Astrocyte (in vitro differentiated cells and primary cell): ENCODE measurements at regions not wholly inside any gene's neighbourhood (a gene's known extent, or its start where the extent isn't known, plus 50 kb on each side); places are given as distances from the start of the nearest gene placed in this dataset.

Experiments
- DNase-seq: peaks from one replicate; pipeline ENCODE4 v3.0.0-alpha.2; 2010; ENCODE audit warnings: low read depth
- FAIRE-seq: peaks from 2 replicates; lab custom pipeline; 2011; peaks lifted over from hg19 to GRCh38; lab: Jason Lieb, UNC
- H2AFZ ChIP-seq: 2 replicates; pipeline ENCODE4 v1.6.0; 2012; ENCODE audit warnings: low read depth, low read length, inconsistent platforms
- H3K27ac ChIP-seq: 2 replicates; pipeline ENCODE4 v1.5.1; 2011; ENCODE audit warnings: low read depth, low read length, inconsistent platforms
- H3K27me3 ChIP-seq: 2 replicates; pipeline ENCODE4 v1.6.0; 2011; ENCODE audit warnings: low read length, inconsistent platforms; ENCODE audit not compliant: insufficient read depth
- H3K36me3 ChIP-seq: 2 replicates; pipeline ENCODE4 v1.5.1; 2011; ENCODE audit warnings: low read length, inconsistent platforms; ENCODE audit not compliant: insufficient read depth
- H3K4me1 ChIP-seq: 2 replicates; pipeline ENCODE4 v1.5.1; 2011; ENCODE audit warnings: low read length, inconsistent platforms; ENCODE audit not compliant: insufficient read depth
- H3K4me2 ChIP-seq: 2 replicates; pipeline ENCODE4 v1.6.0; 2012; ENCODE audit warnings: low read length, inconsistent platforms
- H3K4me3 ChIP-seq: 2 replicates; pipeline ENCODE4 v1.5.1; 2011; ENCODE audit warnings: low read depth, mild to moderate bottlenecking, low read length, inconsistent platforms; ENCODE audit not compliant: insufficient read depth
- H3K79me2 ChIP-seq: 2 replicates; pipeline ENCODE4 v1.6.0; 2012; ENCODE audit warnings: mild to moderate bottlenecking, low read length, inconsistent platforms; ENCODE audit not compliant: insufficient read depth
- H3K9ac ChIP-seq: 2 replicates; pipeline ENCODE4 v1.6.0; 2012; ENCODE audit warnings: mild to moderate bottlenecking, low read length, inconsistent platforms
- H3K9me3 ChIP-seq: 2 replicates; pipeline ENCODE4 v1.5.1; 2012; ENCODE audit warnings: low read depth, mild to moderate bottlenecking, low read length, inconsistent platforms; ENCODE audit not compliant: insufficient read depth
- H4K20me1 ChIP-seq: 2 replicates; pipeline ENCODE4 v1.6.0; 2012; ENCODE audit warnings: low read length, inconsistent platforms; ENCODE audit not compliant: insufficient read depth
- H3K27ac Mint-ChIP-seq: one replicate; pipeline ENCODE4 v1.8.0; 2021; ENCODE audit warnings: mild to moderate bottlenecking, mixed read lengths; ENCODE audit not compliant: unreplicated experiment
- H3K27me3 Mint-ChIP-seq: one replicate; pipeline ENCODE4 v1.8.0; 2021; ENCODE audit warnings: low read depth, mixed read lengths; ENCODE audit not compliant: unreplicated experiment
- H3K36me3 Mint-ChIP-seq: one replicate; pipeline ENCODE4 v1.8.0; 2021; ENCODE audit warnings: low read depth, mixed read lengths; ENCODE audit not compliant: unreplicated experiment
- H3K4me1 Mint-ChIP-seq: one replicate; pipeline ENCODE4 v1.8.0; 2021; ENCODE audit warnings: low read depth, mixed read lengths; ENCODE audit not compliant: unreplicated experiment
- H3K4me3 Mint-ChIP-seq: one replicate; pipeline ENCODE4 v1.8.0; 2021; ENCODE audit warnings: mild to moderate bottlenecking, moderate library complexity, mixed read lengths; ENCODE audit not compliant: unreplicated experiment
- H3K9me3 Mint-ChIP-seq: one replicate; pipeline ENCODE4 v1.8.0; 2021; ENCODE audit warnings: mild to moderate bottlenecking, mixed read lengths; ENCODE audit not compliant: unreplicated experiment
- EZH2 ChIP-seq: IDR thresholded peaks from 2 replicates; pipeline ENCODE4 v1.6.1; 2012; ENCODE audit warnings: mild to moderate bottlenecking, low read length, inconsistent platforms; ENCODE audit not compliant: insufficient read depth
- TF ChIP-seq, protein P1 (sequence below): IDR thresholded peaks from 2 replicates; pipeline ENCODE4 v1.5.1; 2011; ENCODE audit warnings: low read depth, mild to moderate bottlenecking, inconsistent platforms, low read length, moderate library complexity; ENCODE audit not compliant: insufficient read depth

DNA sequence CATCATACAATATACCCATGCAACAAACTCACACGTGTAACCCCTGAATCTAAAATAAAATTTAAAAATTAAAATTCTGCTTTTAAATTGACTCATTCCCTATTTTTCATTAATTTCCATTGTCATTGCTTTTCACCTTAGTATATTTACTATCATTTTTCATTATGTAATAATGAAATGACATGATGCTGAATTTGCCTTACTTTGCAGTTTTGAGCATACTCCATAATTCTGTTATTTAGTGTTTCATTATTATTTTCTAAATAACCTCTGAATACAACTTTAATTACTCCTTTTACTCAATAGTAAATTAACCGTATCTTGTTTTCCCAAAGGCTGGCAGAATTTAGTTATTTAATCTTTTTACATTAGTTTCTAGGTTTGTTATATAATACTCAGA lies 719.6 kb downstream of the DOK5 start:
- no peaks in the 10 kb centered on the region for H3K4me1 ChIP-seq
- no peak overlapping the region for H3K27ac ChIP-seq
- TF ChIP-seq, protein P1, sequence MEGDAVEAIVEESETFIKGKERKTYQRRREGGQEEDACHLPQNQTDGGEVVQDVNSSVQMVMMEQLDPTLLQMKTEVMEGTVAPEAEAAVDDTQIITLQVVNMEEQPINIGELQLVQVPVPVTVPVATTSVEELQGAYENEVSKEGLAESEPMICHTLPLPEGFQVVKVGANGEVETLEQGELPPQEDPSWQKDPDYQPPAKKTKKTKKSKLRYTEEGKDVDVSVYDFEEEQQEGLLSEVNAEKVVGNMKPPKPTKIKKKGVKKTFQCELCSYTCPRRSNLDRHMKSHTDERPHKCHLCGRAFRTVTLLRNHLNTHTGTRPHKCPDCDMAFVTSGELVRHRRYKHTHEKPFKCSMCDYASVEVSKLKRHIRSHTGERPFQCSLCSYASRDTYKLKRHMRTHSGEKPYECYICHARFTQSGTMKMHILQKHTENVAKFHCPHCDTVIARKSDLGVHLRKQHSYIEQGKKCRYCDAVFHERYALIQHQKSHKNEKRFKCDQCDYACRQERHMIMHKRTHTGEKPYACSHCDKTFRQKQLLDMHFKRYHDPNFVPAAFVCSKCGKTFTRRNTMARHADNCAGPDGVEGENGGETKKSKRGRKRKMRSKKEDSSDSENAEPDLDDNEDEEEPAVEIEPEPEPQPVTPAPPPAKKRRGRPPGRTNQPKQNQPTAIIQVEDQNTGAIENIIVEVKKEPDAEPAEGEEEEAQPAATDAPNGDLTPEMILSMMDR, result no peak
- TF ChIP-seq EZH2, result no peak
- H2AFZ ChIP-seq, result no peak overlapping the region
- Mint-ChIP-seq H3K9me3 (peaks cover 3% of the 10 kb centered on the region), H3K36me3 (no peaks in the 10 kb centered on the region), H3K4me1 (no peaks in the 10 kb centered on the region), H3K27ac (no peak overlapping the region), H3K27me3 (no peaks in the 10 kb centered on the region), H3K4me3 (no peak overlapping the region)
- H3K27me3 ChIP-seq, result no peaks in the 10 kb centered on the region
- no peak overlapping the region for H3K9ac ChIP-seq
- H3K36me3 ChIP-seq, result no peaks in the 10 kb centered on the region
- no peaks in the 10 kb centered on the region for H3K9me3 ChIP-seq
- no peak overlapping the region for H3K4me2 ChIP-seq
- DNase-seq, result no peak
- no peaks in the 10 kb centered on the region for H4K20me1 ChIP-seq
- H3K4me3 ChIP-seq, result no peak overlapping the region
- no peak for FAIRE-seq
- H3K79me2 ChIP-seq, result no peaks in the 10 kb centered on the region

DNA sequence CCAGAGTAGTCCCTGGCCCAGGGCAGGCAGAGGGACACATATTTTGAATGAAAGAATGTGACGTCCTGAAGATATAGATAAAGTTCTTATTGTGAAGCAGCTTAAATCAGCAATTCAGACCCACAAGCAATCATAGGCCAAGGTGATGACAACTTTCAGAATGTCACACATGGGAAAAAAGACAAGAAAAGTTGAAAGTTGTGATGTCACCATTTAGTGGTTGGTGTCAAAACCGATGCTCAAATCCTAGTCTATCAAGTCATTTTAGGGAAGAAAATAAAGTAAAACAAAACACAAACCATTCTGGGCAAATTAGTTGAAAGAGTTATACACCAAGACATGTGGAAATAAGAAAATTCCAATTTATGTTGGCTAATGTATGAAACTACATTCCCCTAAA lies 710.8 kb downstream of the DOK5 start:
- H3K4me3 ChIP-seq, result no peak overlapping the region
- DNase-seq (no peak), FAIRE-seq (no peak)
- no peaks in the 10 kb centered on the region for H3K27me3 ChIP-seq
- no peak overlapping the region for H3K4me2 ChIP-seq
- TF ChIP-seq, protein P1, result no peak
- no peak for TF ChIP-seq EZH2
- H3K79me2 ChIP-seq, result no peaks in the 10 kb centered on the region
- H3K27ac ChIP-seq, result no peak overlapping the region
- H2AFZ ChIP-seq, result no peak overlapping the region
- no peak overlapping the region for H3K9ac ChIP-seq
- H3K4me1 Mint-ChIP-seq, result no peaks in the 10 kb centered on the region
- H3K4me3 Mint-ChIP-seq, result no peak overlapping the region
- H3K36me3 ChIP-seq, result no peaks in the 10 kb centered on the region
- peaks cover 11% of the 10 kb centered on the region for H3K9me3 Mint-ChIP-seq
- no peaks in the 10 kb centered on the region for H3K4me1 ChIP-seq
- no peaks in the 10 kb centered on the region for H3K36me3 Mint-ChIP-seq
- no peaks in the 10 kb centered on the region for H3K9me3 ChIP-seq
- no peaks in the 10 kb centered on the region for H3K27me3 Mint-ChIP-seq
- H4K20me1 ChIP-seq, result no peaks in the 10 kb centered on the region
- H3K27ac Mint-ChIP-seq, result no peak overlapping the region

DNA sequence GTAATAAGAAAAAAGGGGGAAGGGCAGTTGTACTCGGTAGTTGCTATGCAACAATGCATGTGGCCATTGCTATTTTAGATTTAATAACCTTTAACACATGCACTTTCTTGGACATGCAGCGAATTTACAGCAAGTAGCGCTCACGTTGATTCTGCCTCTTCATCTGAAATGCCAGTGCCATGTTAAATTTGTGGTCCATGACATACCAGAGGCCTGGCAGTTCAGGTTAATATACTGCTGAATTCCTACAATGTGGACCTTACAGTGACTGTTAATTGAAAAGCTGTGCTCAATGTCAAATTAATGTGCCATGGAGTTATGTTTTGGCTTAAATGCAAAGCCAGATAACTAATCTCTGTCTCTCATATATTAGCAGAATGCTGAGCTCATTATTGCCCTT lies 699.7 kb downstream of the DOK5 start:
- Mint-ChIP-seq H3K4me1 (no peaks in the 10 kb centered on the region), H3K36me3 (no peaks in the 10 kb centered on the region), H3K27me3 (no peaks in the 10 kb centered on the region), H3K9me3 (no peaks in the 10 kb centered on the region), H3K4me3 (no peak overlapping the region), H3K27ac (no peak overlapping the region)
- Histone ChIP-seq H3K4me2 (no peak overlapping the region), H4K20me1 (no peaks in the 10 kb centered on the region), H3K9me3 (no peaks in the 10 kb centered on the region), H3K4me3 (no peak overlapping the region), H2AFZ (no peak overlapping the region), H3K4me1 (no peaks in the 10 kb centered on the region), H3K79me2 (no peaks in the 10 kb centered on the region), H3K27me3 (no peaks in the 10 kb centered on the region), H3K9ac (no peak overlapping the region), H3K27ac (no peak overlapping the region), H3K36me3 (no peaks in the 10 kb centered on the region)
- TF ChIP-seq, protein P1, result no peak
- TF ChIP-seq EZH2, result no peak
- no peak for FAIRE-seq
- DNase-seq, result no peak
